HG03139 (cell line): ENCODE measurements at regions not wholly inside any gene's neighbourhood (a gene's known extent, or its start where the extent isn't known, plus 50 kb on each side); places are given as distances from the start of the nearest gene placed in this dataset.

ENCODE experiments used
- ATAC-seq: cut with Tn5 transposase; IDR thresholded peaks from one replicate; pipeline ENCODE4 v1.9.1; 2021; ENCODE audit not compliant: unreplicated experiment

GRCh38 chr18:39801010-39801409 lies 2154.0 kb upstream of the PIK3C3 start:
- no peak for ATAC-seq

GRCh38 chr18:39799006-39799405 lies 2156.0 kb upstream of the PIK3C3 start:
- no peak for ATAC-seq

GRCh38 chr18:39796393-39796792 lies 2158.6 kb upstream of the PIK3C3 start:
- no peak for ATAC-seq

DNA sequence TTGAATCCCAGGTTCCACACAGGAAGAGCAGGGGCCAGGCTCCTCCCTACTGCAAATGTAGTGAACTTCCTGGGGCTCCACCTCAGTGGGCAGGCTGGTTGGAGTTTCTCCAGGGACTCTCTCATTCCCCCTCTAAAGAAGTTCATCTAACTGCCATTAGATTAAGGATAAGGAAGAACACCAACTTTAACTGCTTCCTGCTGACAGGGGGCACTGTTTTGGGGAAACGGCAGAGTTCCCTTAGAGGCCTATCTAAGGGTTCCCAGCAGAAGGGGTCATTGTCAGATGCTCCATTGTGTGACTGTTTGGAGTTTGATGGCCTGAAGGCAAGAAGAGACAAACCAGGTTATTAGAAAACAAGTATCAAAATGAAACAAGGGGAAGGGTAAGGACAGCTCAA lies 2159.7 kb upstream of the PIK3C3 start:
- ATAC-seq = no peak

GRCh38 chr18:39793609-39794008 lies 2161.4 kb upstream of the PIK3C3 start:
- ATAC-seq = no peak

- no peak for ATAC-seq
These were observed 2166.7 kb upstream of the PIK3C3 start for GRCh38 chr18:39788383-39788782.

DNA sequence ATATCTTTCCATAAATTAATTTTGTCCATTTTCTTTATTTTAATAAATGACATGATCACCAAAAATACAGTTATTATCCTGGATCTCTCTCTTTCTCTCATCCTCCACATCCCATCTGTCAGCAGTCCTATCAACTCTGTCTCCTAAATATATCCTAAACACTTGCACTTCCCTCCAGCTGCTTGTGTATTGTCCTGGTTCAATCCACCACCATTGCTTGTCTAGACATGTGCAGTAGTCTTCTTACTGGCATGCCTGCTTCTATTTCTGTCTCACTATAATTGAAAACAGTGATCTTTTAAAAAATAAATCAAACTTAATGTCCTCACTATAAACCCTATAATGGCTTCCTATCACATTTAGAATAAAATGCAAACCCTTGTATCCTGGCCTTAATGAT lies 2168.6 kb upstream of the PIK3C3 start:
- no peak for ATAC-seq

DNA sequence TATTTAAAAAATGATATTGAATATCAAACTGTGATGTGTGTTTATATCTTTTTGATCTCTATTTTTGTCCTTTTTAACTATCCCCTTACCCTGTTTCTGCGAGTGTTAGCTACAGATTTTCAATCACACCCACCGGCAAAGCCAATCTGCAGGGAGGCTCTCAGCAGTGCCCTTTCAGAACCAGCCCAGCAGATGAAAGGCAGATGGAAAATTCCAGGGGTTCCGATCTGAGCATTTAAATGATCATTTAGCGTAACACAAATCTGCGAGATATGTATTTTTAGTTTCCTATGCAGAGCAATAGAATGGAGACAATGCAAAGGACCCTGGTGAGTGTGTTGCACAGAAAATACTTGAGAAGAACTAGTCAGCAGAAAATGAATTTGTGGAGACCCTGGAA lies 2170.5 kb upstream of the PIK3C3 start:
- ATAC-seq = no peak

GRCh38 chr18:39781565-39781964 lies 2173.5 kb upstream of the PIK3C3 start:
- no peak for ATAC-seq

GRCh38 chr18:39780774-39781173 lies 2174.3 kb upstream of the PIK3C3 start:
- ATAC-seq = no peak

DNA sequence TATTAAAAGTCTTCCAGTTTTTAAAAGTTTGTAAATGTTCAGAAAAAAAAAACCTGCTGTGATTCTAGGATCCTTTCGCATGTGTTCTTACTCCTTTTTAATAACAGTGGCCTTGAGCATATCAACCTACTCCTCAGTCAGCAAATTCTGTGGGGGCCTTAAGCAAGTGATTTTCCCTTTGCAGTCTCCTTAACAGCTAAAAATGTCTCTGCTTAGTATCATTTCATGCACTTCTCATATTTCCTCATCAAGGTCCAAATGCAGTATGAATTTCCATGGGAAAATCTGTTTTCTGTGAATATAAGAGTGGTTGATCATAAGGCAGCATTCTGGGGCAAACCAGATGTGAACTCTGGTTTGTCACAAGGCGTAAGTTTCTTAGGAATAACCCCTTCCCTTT lies 2175.1 kb upstream of the PIK3C3 start:
- no peak for ATAC-seq

DNA sequence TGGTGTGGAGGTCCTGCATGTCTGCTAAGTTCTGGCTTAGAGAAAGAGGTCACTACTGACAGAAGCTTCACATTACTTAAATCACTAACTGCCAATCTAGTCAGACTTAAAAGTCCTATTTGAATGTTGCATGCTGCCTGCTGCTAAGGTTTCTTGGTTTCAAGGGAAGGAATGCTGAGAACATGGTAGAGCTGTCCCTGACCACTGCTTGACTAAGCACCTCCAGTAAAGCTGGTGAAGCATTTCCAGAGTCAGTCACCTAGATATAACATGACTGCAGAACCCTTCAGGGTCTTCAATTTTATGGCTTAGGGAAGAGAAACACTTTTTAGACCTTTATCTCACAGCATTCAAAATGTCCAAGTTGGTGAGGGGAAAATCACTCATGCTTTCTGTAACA lies 2178.3 kb upstream of the PIK3C3 start:
- ATAC-seq = no peak

GRCh38 chr18:39774957-39775598 lies 2180.0 kb upstream of the PIK3C3 start:
- ATAC-seq = no peak

- no peak for ATAC-seq
These were observed 2181.4 kb upstream of the PIK3C3 start for GRCh38 chr18:39773646-39774045.

- no peak for ATAC-seq
These were observed 2182.7 kb upstream of the PIK3C3 start for GRCh38 chr18:39772155-39772919.

- ATAC-seq = no peak
These were observed 2184.6 kb upstream of the PIK3C3 start for GRCh38 chr18:39770399-39770798.

DNA sequence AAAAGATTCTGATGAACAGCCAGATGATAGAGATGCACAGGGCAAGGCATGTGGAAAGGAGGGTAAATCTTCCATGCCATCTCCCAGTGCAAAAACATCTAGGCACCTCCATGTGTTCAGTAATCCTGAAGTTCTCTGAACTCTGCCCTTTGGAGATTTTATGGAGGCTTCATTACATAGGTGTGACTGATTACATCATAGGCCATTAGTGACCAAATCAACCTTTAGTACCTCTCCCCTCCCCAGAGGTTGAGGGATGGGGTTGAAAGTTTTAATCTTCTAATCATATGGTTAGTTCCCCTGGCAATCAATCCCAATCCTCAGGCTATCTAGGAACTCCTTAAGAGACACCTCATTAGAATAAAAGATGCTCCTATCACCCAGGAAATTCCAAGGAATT lies 2190.2 kb upstream of the PIK3C3 start:
- ATAC-seq = no peak

DNA sequence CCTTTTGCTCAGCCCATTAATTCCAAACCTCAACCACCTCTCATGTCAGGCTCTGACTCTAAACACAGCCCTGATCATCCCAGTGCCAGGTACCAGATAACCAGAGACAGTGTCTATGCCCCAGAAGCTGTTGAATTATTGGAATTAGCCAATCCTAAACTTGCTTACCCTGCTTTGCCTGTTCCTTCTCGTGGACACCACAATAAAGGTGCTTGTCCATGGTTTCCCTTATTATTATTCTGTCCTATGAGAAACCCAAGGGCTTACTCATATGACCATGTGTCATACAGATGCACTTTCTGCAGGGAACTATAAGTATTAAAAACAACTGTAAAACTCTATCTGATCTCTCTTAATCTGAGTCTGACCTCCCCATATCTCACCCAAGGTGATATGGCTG lies 2193.8 kb upstream of the PIK3C3 start:
- no peak for ATAC-seq

- no peak for ATAC-seq
These were observed 2194.3 kb upstream of the CELF4 start for GRCh38 chr18:39759926-39760325.

GRCh38 chr18:39753178-39753577 lies 2187.6 kb upstream of the CELF4 start:
- ATAC-seq = no peak

- no peak for ATAC-seq
These were observed 2186.8 kb upstream of the CELF4 start for GRCh38 chr18:39752351-39752750.

DNA sequence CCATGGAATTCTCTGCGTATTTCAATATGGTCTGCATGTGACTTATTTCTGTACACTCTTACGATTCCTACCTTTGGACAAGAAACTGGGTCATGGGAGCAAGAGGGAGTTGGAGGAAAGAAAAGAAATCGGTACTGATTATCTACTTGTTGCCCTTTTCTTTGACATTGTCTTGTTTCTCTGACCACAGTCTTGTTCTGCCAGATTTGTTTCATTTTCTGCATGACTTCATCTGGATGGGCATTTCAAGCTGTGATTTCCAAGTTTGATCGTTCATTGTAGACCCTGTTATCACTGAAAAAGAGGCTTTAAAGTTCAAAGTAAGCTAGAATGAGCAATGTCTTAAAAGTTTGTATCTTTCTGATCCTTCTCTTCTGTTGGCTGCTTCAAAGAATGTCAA lies 2186.3 kb upstream of the CELF4 start:
- ATAC-seq = no peak

DNA sequence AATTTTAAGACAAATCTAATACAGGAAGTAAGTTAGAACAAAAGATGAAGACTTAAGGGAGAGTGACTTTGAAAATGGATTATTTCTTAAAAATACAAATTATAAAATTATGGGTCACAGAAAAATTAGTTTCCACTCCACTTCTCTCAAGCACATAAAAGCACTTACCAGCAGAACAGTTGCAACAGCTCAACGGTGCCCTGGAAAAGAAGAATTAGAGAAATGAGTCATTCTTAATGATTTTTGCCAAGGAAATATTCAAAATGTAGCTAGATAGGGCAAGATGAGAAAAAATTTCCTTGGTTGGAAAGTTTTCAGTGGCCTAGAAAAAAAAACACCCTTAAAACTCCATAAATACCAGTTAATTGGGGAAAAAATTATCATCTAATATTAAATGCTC lies 2185.6 kb upstream of the CELF4 start:
- ATAC-seq = no peak
